ENCODE measurements at regions not wholly inside any gene's neighbourhood (a gene's known extent, or its start where the extent isn't known, plus 50 kb on each side); places are given as distances from the start of the nearest gene placed in this dataset.

GRCh38 chr12:24206621-24207020 is 257.2 kb upstream of the SOX5 start:
- ATAC-seq: no peak
- Histone ChIP-seq H3K4me2 (ENCODE audit: low read length) (no peak overlapping the region), H3K36me3 (ENCODE audit: control insufficient read depth in 1 of 2, insufficient read depth in 2 of 2, low read length in 2 of 2) (no peaks in the 10 kb centered on the region), H3K27ac (ENCODE audit: low read depth, low read length) (no peak overlapping the region), H2AFZ (ENCODE audit: low read depth, low read length, poor library complexity, severe bottlenecking) (no peak overlapping the region), H3K79me2 (ENCODE audit: insufficient read depth, low read length) (no peaks in the 10 kb centered on the region), H3K27me3 (ENCODE audit: insufficient read depth, low read length) (no peaks in the 10 kb centered on the region), H4K20me1 (ENCODE audit: insufficient read depth) (no peaks in the 10 kb centered on the region), H3K4me1 (ENCODE audit: control insufficient read depth in 1 of 2, insufficient read depth in 2 of 2, low read length in 2 of 2) (no peaks in the 10 kb centered on the region), H3K9ac (ENCODE audit: low read length) (no peak overlapping the region), H3K9me2 (ENCODE audit: insufficient read depth) (no peaks in the 10 kb centered on the region), H3K9me3 (ENCODE audit: control insufficient read depth in 1 of 2, insufficient read depth in 1 of 2, low read depth in 1 of 2, low read length in 2 of 2) (peaks cover 13 to 16% of the 10 kb centered on the region in 2 experiments; a peak in 2 of 4 replicates), H3K4me3 (replicated peaks in 1 of 2; ENCODE audit: low read depth in 1 of 2, low read length in 2 of 2) (no peak overlapping the region)
- no TSS peak for BruUV-seq (replicated peaks)
- no peak for TF ChIP-seq REST (IDR thresholded peaks at IDR 0.05; ENCODE audit: low read depth)
- no peak for TF ChIP-seq EGR1 (IDR thresholded peaks at IDR 0.05; ENCODE audit: low read depth)
- TF ChIP-seq ATF3 (IDR thresholded peaks at IDR 0.05): no peak
- no peak for TF ChIP-seq ELF1 (IDR thresholded peaks at IDR 0.05; ENCODE audit: borderline replicate concordance, low read depth)
- TF ChIP-seq CTCF (IDR thresholded peaks at IDR 0.05 in 2 of 3, conservative IDR thresholded peaks at IDR 0.05 in 1 of 3; ENCODE audit: borderline replicate concordance in 1 of 3, insufficient read depth in 1 of 3, low read depth in 2 of 3, low read length in 2 of 3): no peak
- TF ChIP-seq ZNF274 (IDR thresholded peaks at IDR 0.05; ENCODE audit: low read depth, low read length): no peak
- no peak for TF ChIP-seq FOSL1 (IDR thresholded peaks at IDR 0.05; ENCODE audit: low read depth)
- no peak for TF ChIP-seq SIN3A (IDR thresholded peaks at IDR 0.05; ENCODE audit: low read depth)
- TF ChIP-seq EZH2phosphoT487 (IDR thresholded peaks at IDR 0.05; ENCODE audit: borderline replicate concordance): no peak
- TF ChIP-seq SRF (IDR thresholded peaks at IDR 0.05; ENCODE audit: low read depth): no peak
- no peak for TF ChIP-seq RAD21 (IDR thresholded peaks at IDR 0.05; ENCODE audit: low read depth)
- no peak for TF ChIP-seq CEBPB (IDR thresholded peaks at IDR 0.05; ENCODE audit: low read depth)
- no peak for DNase-seq (ENCODE audit: low read depth, low spot score)
- intact Hi-C loops (cut with micrococcal nuclease): no loop called here
- ChIA-PET RAD21 (ENCODE audit: low non-redundant PET in 1 of 2, low total read pairs in 2 of 2, uncharacterized antibody in 2 of 2, unreplicated experiment in 2 of 2) (no interaction called here), CTCF (no interaction called here), POLR2A (no interaction called here)

All from HCT116 (cell line).